ENCODE measurements at regions not wholly inside any gene's neighbourhood (a gene's known extent, or its start where the extent isn't known, plus 50 kb on each side); places are given as distances from the start of the nearest gene placed in this dataset.

DNA sequence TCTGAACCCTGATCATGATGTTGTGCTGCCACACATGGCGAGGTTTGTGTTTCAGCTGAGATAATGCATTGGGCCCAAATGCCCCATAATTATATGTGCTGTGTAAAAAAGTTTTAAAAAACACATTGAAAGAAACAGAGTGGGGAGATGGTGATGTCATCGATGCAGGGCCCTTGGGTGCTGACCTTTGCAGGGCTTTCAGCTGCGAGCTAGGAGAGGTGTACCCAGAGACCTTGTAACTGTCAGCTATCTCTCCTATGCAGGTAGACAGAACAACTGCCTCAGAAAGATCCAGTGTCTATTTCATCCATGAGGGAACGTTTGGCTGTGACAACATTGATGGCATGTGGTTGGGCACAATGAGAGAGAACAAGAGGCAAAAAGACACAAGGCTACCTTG, 286.9 kb upstream of the CELF4 start:
- peaks cover 0 to 16% (median 0%) of the 10 kb centered on the region in 12 donors for H3K9me3 ChIP-seq
- no peak overlapping the region for H3K4me3 ChIP-seq
- H3K27ac ChIP-seq = no peak overlapping the region
- WGBS, 4 donors = 68 to 73% (median 70%) methylated on average over 4 of the region's 4 CpGs
- ATAC-seq (no peak), DNase-seq (no peak)
- H3K27me3 ChIP-seq = no peaks in the 10 kb centered on the region
- intact Hi-C loops (cut with DNase I) = no loop called here
- no peaks in the 10 kb centered on the region for H3K4me1 ChIP-seq
- no peaks in the 10 kb centered on the region for H3K36me3 ChIP-seq
- TF ChIP-seq POLR2A (IDR thresholded peaks at IDR 0.05) = no peak
- TF ChIP-seq, protein P1, sequence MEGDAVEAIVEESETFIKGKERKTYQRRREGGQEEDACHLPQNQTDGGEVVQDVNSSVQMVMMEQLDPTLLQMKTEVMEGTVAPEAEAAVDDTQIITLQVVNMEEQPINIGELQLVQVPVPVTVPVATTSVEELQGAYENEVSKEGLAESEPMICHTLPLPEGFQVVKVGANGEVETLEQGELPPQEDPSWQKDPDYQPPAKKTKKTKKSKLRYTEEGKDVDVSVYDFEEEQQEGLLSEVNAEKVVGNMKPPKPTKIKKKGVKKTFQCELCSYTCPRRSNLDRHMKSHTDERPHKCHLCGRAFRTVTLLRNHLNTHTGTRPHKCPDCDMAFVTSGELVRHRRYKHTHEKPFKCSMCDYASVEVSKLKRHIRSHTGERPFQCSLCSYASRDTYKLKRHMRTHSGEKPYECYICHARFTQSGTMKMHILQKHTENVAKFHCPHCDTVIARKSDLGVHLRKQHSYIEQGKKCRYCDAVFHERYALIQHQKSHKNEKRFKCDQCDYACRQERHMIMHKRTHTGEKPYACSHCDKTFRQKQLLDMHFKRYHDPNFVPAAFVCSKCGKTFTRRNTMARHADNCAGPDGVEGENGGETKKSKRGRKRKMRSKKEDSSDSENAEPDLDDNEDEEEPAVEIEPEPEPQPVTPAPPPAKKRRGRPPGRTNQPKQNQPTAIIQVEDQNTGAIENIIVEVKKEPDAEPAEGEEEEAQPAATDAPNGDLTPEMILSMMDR (IDR thresholded peaks at IDR 0.05) = no peak

DNA sequence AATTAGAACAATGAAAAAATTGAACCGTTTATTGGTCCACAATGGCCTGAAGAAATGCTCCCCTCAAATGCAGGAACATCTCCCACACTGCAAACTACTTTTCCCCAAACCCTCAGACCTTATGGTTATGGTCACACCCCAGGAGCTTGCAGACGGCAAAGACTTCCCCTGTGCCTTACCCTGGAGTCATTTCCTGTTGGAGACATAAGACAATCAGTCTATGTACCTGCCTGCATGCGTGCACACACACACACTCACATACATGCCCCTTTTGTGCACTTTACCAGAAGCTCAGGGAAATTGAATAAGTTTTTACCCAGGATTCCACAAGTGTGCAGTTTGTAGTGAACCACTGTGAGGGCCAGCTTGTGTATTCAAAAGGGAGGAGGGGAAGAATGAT, 281.9 kb upstream of the CELF4 start:
- TF ChIP-seq, protein P1 (IDR thresholded peaks at IDR 0.05) = no peak
- TF ChIP-seq POLR2A (IDR thresholded peaks at IDR 0.05) = no peak
- 59 to 71% (median 69%) methylated on average over 3 of the region's 3 CpGs for WGBS, 4 donors
- intact Hi-C loops (cut with DNase I) = no loop called here
- Histone ChIP-seq H3K27ac (no peak overlapping the region), H3K36me3 (no peaks in the 10 kb centered on the region), H3K27me3 (no peaks in the 10 kb centered on the region), H3K9me3 (no peaks in the 10 kb centered on the region), H3K4me3 (no peak overlapping the region), H3K4me1 (no peaks in the 10 kb centered on the region)
- ATAC-seq (no peak), DNase-seq (no peak)

DNA sequence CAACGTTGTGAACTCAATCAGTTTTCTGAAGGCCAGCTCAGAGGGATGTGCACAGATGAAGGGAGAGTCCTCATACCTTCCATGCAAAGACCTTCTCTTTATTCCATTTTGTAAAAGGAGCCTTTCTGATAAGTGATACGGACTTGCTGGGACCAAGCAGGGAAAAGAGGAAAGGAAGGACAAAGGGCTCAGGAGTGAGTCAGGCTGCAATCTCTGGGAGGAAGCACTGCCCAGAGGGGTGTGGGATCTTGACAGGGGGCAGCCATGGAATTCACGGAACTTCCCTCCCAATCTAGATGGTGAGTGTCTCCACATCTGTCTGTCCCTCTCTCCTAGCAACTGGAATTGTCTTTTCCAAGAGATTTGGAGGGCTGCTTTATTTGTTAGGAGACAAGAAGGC, 281.4 kb upstream of the CELF4 start:
- no peak for TF ChIP-seq POLR2A (IDR thresholded peaks at IDR 0.05)
- TF ChIP-seq, protein P1 (IDR thresholded peaks at IDR 0.05) = no peak
- intact Hi-C loops (cut with DNase I) = no loop called here
- 21 to 47% (median 26%) methylated on average over 3 of the region's 3 CpGs for WGBS, 4 donors
- H3K9me3 ChIP-seq = no peaks in the 10 kb centered on the region
- no peak overlapping the region for H3K4me3 ChIP-seq
- no peaks in the 10 kb centered on the region for H3K4me1 ChIP-seq
- ATAC-seq (no peak), DNase-seq (no peak)
- H3K36me3 ChIP-seq = no peaks in the 10 kb centered on the region
- no peak overlapping the region for H3K27ac ChIP-seq
- no peaks in the 10 kb centered on the region for H3K27me3 ChIP-seq

DNA sequence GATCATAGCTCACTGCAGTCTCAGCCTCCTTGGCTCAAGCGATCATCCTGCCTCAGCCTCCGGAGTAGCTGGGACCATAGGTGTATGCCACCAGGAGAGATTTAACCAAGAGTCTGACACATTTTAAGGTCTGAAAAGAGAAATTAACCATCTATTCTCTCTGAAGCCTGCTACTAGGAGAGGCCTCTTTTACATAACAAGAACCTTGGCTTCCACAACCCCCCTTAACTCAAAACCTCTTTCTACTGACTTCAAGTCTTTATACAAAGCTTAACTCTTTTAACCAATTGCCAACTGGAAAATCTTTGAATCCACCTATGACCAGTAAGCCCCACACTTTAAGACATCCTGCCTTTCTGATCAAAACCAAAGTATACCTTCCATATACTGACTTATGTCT, 279.9 kb upstream of the CELF4 start:
- TF ChIP-seq, protein P1 (IDR thresholded peaks at IDR 0.05) = no peak
- TF ChIP-seq POLR2A (IDR thresholded peaks at IDR 0.05) = no peak
- WGBS, 4 donors = 47 to 88% (median 73%) methylated on average over 2 of the region's 2 CpGs
- Histone ChIP-seq H3K4me3 (no peak overlapping the region), H3K36me3 (no peaks in the 10 kb centered on the region), H3K9me3 (no peaks in the 10 kb centered on the region), H3K4me1 (no peaks in the 10 kb centered on the region), H3K27ac (no peak overlapping the region), H3K27me3 (no peaks in the 10 kb centered on the region)
- DNase-seq (no peak), ATAC-seq (no peak)
- intact Hi-C loops (cut with DNase I) = no loop called here
